ENCODE measurements at regions not wholly inside any gene's neighbourhood (a gene's known extent, or its start where the extent isn't known, plus 50 kb on each side); places are given as distances from the start of the nearest gene placed in this dataset.

- no peak for TF ChIP-seq CTCF (IDR thresholded peaks at IDR 0.05)
- TF ChIP-seq POLR2A (IDR thresholded peaks at IDR 0.05), result no peak
These were observed 544.4 kb upstream of the CXADR start for GRCh38 chr21:16968436-16968835.

Data from heart left ventricle (tissue), 13 donors.